EL (cell line): ENCODE measurements at regions not wholly inside any gene's neighbourhood (a gene's known extent, or its start where the extent isn't known, plus 50 kb on each side); places are given as distances from the start of the nearest gene placed in this dataset.
A peak's percentile ranks its signal among the peaks of the same experiment; 100 is the strongest.
"Not testable (repeated sequence)": the region's sequence is repeated elsewhere in the genome, so short reads cannot be mapped to it uniquely, and the experiment has no call there.

Source experiments
- DNase-seq: peaks from one replicate; pipeline ENCODE4 v3.0.0-alpha.2; 2016

- peak; percentile 3 for DNase-seq
Observed at GRCh38 chr19:23597661-23598060, 89.4 kb downstream of the ZNF675 start.

DNA sequence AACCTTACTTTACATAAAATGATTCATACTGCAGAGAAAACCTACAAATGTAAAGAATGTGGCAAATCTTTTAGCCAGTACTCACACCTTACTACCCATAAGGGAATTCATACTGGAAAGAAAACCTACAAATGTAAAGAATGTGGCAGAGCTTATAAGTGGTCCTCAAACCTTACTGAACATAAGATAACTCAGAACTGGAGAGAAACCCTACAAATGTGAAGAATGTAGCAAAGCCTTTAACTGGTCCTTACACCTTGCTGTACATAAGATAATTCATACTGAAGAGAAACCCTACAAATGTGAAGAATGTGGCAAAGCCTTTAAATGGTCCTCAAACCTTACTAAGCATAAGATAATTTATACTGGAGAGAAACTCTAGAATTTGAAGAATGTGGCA, 90.1 kb downstream of the ZNF675 start:
- DNase-seq = peak; percentile 32

DNA sequence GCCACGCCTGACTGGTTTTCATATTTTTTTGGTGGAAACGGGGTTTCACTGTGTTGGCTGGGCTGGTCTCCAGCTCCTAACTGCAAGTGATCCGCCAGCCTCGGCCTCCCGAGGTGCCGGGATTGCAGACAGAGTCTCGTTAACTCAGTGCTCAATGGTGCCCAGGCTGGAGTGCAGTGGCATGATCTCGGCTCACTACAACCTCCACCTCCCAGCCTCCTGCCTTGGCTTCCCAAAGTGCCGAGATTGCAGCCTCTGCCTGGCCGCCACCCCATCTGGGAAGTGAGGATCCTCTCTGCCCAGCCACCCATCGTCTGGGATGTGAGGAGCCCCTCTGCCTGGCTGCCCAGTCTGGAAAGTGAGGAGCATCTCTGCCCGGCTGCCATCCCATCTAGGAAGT, 92.7 kb downstream of the ZNF675 start:
- DNase-seq = not testable (repeated sequence)

- no peak for DNase-seq
Observed at GRCh38 chr19:23587546-23587945, 99.5 kb downstream of the ZNF675 start.

DNA sequence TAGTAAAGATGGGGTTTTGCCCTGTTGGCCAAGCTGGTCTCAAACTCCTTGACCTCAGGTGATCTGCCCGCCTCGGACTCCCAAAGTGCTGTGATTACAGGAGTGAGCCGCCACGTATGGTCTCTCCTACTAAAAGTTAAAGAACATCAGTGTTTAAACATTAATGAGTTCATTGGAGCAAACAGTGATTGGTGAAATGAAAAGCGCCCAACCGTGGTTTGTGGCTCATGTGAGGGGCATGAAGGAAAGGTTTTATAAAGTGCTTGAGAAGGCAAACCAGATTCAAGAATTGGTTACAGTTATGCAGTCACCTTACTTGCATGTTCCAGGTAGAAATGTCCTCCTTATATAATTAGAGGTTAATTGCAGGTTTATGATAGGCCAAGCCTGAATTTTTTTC, 109.5 kb downstream of the ZNF675 start:
- DNase-seq = no peak

DNA sequence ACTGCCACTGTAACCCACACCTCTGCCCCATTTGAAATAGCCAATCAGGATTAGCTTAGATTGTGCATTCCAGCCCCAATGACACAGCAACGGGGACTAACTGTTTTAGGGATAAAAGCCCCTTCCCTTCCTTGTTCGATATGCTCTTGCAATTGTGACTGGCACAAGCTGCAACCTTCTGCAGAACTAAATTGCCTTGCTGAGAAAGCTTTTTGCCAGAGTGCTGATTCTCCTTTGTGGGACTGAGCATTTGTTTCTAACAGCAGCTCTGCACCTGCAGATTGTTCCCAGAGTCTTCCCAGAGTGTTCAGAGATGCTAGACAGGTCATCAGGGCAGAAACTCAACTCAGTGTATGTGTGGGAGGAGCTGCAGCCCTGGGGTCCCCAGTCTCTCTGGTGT, 115.8 kb downstream of the ZNF675 start:
- DNase-seq = no peak

GRCh38 chr19:23568116-23568515, 118.9 kb downstream of the ZNF675 start:
- DNase-seq = not testable (repeated sequence)

GRCh38 chr19:23565256-23565655, 121.8 kb downstream of the ZNF675 start:
- no peak for DNase-seq

DNA sequence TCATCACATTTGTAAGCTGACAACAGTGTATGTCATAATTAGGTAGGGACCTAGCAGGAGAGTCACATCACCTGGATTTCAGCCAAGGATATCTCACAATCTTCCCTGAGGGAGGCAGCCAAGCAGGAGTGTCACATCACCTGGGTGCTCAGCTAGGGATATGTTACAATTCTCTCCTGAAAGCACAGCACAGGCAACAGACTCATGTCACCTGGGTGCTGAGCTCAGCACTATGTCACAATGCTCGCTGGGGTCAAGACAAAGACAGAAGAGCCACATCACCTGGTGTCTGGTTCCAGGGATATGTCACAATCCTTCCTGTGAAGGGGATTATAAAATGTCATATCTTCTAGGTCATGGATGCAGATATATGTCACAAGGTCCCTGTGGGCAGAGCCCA, 123.7 kb downstream of the ZNF675 start:
- no peak for DNase-seq

- no peak for DNase-seq
Observed at GRCh38 chr19:23561341-23561740, 125.7 kb downstream of the ZNF675 start.

DNA sequence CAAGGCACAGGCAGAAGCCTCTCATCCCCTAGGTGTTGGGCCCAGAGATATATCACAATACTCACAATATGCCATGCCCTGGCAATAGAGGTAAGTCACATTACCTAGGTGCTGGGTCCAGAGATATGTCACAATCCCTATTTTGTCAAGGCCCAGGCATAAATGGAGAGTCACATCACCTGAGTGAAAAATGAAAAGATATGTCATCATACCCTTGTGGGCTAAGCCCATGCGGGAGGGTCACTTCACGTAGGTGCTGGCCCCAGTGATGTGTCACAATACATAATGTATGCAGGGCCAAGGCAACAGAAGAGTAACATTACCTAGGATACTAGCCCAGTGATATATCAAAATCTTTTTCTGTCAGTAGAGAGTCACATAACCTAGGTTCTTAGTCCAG, 127.0 kb downstream of the ZNF675 start:
- DNase-seq = no peak

DNA sequence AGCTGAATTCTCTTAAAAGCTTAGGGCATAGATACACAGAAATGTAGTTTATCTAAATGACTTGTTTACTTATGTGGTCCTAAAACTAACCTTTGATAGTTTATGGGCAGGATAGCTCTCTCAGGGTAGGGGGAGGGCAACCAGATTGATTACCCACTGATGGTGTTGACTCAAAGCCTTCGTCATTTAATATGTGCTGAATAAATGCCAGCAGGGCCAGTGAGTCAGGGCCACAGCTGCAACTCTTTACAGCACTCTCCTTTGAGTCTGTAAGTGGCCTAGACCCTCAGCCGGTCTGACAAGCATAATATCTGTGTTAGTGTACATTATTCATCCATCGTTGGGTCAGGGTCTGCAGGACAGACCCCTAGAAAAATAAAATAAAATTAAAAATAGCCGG, 128.5 kb downstream of the ZNF675 start:
- DNase-seq = peak; percentile 50

DNA sequence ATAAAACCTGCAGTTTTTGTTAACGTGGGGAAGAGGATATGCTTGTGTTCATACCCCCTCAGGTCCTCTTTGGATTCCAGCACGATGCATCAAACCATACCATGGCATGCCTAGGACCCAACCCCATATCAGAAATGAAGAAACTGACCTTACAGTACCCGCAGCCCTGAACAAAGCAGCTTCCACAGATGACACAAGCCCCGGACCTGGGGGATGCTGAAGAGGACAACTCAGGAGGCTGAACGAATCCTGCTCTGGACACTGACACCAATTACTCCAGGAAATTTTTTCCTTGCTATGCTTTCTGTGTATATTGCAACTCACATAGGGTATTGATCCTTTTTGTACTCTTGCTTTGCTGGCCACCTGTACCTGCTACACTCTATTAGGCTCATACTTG, 129.6 kb downstream of the ZNF675 start:
- no peak for DNase-seq

GRCh38 chr19:23554548-23554947, 132.5 kb downstream of the ZNF675 start:
- peak; percentile 94 for DNase-seq

DNA sequence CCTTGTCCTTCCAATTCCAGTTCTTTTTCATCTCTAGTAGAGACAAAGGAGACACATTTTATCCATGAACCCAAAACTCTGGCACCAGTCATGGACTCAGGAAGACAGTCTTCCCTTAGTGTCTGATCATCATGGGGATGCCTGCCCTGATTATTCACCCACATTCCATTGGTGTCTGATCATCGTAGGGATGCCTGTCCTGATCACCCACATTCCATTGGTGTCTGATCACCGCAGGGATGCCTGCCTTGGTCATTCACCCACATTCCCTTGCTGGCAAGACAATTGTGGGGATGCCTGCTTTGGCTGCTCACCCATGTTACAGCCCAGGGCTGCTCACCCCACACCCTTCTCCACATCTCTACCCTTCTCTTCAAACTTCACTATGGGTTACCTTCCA, 136.9 kb downstream of the ZNF675 start:
- peak; percentile 96 for DNase-seq

- peak; percentile 60 for DNase-seq
Observed at GRCh38 chr19:23547816-23548430, 139.1 kb downstream of the ZNF675 start.

DNA sequence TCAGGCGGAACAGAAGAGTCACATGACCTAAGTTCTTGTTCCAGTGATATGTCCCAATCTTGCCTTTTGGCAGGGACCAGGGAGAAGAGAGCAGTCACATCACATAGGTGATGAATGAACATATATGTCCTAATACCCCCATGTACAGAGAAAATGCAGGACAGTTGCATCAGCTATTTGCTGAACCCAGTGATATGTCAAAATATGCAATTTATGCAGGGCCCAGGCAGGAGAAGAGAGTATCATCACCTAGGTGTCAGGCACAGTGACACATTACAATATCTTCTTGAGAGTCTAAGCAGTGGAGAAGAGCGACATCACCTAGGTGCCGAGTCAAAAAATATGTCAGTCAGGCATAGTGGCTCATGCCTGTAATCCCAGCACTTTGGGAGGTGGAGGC, 139.9 kb downstream of the ZNF675 start:
- no peak for DNase-seq

- no peak for DNase-seq
Observed at GRCh38 chr19:23543351-23543750, 143.7 kb downstream of the ZNF675 start.

DNA sequence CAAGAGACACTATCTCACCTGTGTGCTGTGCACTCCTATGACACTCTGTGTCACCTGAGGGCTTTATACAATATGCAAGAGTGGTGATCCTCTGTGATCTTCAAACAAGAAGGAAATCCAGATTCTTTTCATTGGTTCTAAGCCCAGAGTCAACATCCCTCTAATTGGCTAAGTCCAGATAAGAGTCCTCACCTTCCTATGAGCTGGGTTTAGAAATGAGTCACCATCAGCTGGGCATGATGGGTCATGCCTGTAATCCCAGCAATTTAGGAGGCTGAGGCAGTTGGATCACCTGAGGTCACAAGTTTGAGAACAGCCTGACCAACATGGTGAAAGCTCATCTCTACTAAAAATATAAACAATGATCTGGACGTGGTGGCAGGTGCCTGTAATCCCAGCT, 144.4 kb downstream of the ZNF675 start:
- DNase-seq = no peak

DNA sequence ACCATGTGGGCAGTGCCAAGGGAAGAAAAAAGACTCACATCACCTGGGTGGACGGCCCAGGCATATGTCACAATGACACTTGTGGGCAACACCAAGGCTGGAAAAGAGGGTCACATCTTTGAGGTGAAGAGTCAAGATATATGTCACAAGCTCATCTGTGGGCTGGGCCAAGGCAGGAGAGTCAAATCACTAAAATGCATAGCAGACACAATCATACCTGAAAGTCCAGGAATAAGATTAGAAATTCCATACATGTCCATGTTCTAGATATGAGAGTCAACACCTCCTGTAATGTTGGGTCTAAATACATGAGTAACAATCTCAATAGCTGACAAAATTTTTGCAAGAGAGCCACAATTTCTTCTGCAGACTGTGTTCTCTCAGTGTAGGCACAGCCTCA, 145.0 kb downstream of the ZNF675 start:
- DNase-seq = no peak

- not testable (repeated sequence) for DNase-seq
Observed at GRCh38 chr19:23540180-23540579, 144.9 kb upstream of the ZNF91 start.

DNA sequence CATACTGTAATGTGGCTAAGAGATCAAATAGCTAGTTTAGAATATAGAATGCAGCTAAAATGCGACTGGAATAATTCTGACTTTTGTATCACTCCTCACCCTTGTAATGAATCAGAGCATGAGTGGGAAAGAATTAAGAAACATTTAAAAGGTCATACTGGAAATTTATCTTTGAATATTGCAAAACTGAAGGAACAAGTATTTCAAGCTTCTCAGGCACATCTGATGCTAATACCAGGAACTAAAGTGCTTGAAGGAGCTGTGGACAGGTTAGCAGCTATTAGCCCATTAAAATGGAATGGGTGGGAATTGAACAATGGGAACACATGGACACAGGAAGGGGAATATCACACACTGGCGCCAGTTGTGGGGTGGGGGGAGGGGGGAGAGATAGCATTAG, 144.2 kb upstream of the ZNF91 start:
- no peak for DNase-seq

- DNase-seq = peak; percentile 23
Observed at GRCh38 chr19:23537136-23537535, 141.9 kb upstream of the ZNF91 start.

GRCh38 chr19:23536341-23536740, 141.1 kb upstream of the ZNF91 start:
- not testable (repeated sequence) for DNase-seq

DNA sequence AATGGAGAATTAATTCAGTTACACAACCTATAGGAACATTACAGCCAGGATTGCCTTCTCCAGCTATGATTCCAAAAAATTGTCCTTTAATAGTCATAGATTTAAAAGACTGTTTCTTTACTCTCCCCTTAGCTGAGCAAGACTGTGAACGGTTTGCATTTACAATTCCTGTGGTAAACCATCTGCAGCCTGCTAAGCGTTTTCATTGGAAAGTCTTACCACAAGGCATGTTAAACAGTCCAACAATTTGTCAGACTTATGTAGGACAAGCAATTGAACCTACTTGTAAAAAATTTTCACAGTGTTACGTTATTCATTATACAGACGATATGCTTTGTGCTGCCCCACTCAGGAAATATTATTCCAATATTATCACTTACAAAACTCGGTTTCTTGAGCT, 140.6 kb upstream of the ZNF91 start:
- DNase-seq = peak; percentile 11

- not testable (repeated sequence) for DNase-seq
Observed at GRCh38 chr19:23533441-23533840, 138.2 kb upstream of the ZNF91 start.
